ENCODE measurements at regions not wholly inside any gene's neighbourhood (a gene's known extent, or its start where the extent isn't known, plus 50 kb on each side); places are given as distances from the start of the nearest gene placed in this dataset.
"Not testable (repeated sequence)": the region's sequence is repeated elsewhere in the genome, so short reads cannot be mapped to it uniquely, and the experiment has no call there.

- ATAC-seq (no peak), DNase-seq (no peak)
- intact Hi-C loops (cut with micrococcal nuclease): no loop called here
Observed at GRCh38 chr9:25935188-25935587, 256.9 kb upstream of the TUSC1 start.

DNA sequence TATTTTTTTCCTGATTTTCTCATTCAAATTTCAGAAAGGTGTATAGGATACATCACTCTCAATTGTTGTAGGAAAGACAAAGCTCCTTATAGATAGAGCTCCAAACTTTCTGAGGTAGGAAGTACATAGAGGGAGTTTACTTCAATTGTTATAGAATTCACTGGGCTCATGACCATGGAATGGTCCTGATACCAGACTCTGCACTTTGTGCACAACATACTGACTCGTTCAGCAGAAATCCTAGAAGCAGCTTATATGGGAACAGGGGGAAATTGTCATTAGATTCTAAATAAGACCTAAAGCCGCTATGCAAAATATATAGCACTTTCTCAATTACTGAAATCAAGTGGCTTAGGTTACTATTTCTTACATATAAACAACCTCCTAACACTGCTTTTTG is 240.5 kb upstream of the TUSC1 start:
- intact Hi-C loops (cut with micrococcal nuclease): no loop called here
- DNase-seq (no peak), ATAC-seq (no peak)

DNA sequence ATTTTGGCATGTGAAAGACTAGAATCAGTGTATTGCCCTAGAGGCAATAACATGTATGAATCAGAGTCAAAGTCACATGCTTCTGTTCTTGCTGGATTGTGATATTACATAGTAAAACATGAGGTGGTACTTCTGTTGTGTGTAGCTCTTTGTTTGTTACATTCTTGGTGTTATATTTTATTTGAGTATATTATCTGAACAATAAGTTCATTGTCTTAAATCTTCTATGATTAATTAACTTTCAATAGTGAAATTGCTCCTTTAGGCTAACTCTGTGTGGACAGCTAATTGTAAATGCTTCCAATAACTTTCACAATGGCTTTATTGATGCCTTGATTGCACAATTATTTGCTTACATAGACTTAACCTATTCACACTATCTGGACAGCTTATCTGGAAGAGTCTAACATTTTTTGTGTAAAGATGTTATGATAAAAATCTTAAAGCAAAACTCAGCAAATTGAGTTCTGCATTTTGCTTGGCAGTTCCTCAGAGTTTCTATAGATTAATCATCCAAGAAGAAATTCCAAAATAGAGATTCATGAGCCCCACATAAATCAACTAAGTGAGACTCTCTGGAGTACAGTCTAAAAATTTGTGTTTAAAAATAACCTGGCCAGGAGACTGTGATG is 239.6 kb upstream of the TUSC1 start:
- ATAC-seq: no peak
- intact Hi-C loops (cut with micrococcal nuclease): no loop called here
- DNase-seq: no peak

GRCh38 chr9:25913806-25914205 is 235.6 kb upstream of the TUSC1 start:
- intact Hi-C loops (cut with micrococcal nuclease): no loop called here
- DNase-seq (no peak), ATAC-seq (no peak)

GRCh38 chr9:25904701-25905100 is 226.5 kb upstream of the TUSC1 start:
- no peak for DNase-seq
- intact Hi-C loops (cut with micrococcal nuclease): no loop called here
- no peak for ATAC-seq

GRCh38 chr9:25891527-25891926 is 213.3 kb upstream of the TUSC1 start:
- intact Hi-C loops (cut with micrococcal nuclease): no loop called here
- no peak for ATAC-seq
- no peak for DNase-seq

- DNase-seq (no peak), ATAC-seq (no peak)
- intact Hi-C loops (cut with micrococcal nuclease): no loop called here
Observed at GRCh38 chr9:25889661-25890060, 211.4 kb upstream of the TUSC1 start.

DNA sequence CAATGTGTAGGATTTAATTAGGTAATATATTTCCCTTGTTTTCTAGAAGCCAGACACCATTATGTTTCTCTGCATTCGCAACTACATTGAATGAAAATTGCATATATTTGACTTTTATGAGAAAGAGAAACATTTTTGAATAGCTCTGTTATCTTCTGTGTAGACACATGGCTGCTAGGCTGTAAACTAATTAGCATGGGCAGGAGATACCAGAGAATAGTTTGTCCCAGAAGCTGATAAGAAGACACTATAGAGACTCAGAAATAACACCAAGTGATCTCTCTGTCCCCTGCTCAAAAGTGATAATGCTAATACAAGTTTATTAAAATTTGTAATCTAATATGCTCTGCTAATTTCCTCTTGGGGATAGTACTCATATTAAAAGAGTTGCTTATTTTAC is 198.0 kb upstream of the TUSC1 start:
- ATAC-seq (no peak), DNase-seq (no peak)
- intact Hi-C loops (cut with micrococcal nuclease): no loop called here

DNA sequence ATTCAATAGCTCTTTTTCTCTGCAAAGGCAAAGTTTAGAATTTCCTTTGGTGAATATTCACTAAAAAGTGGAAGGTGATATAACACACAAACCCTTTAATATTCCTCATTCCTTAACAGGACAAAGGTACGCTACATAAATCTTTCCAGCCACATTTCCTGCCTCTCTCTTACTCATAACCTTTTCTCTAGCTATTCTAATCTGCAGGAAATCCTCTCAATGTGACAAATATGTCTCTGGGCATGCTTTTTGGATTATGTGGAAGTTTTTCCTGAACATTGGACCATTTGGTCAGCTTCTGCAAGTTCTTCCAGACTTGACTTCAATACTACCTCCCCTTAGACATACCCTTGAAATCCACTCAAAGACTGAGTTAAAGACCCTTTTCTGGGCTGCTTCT is 186.3 kb upstream of the TUSC1 start:
- DNase-seq (no peak), ATAC-seq (no peak)
- intact Hi-C loops (cut with micrococcal nuclease): no loop called here

- no peak for DNase-seq
- intact Hi-C loops (cut with micrococcal nuclease): no loop called here
- ATAC-seq: no peak
Observed at GRCh38 chr9:25861421-25861820, 183.2 kb upstream of the TUSC1 start.

DNA sequence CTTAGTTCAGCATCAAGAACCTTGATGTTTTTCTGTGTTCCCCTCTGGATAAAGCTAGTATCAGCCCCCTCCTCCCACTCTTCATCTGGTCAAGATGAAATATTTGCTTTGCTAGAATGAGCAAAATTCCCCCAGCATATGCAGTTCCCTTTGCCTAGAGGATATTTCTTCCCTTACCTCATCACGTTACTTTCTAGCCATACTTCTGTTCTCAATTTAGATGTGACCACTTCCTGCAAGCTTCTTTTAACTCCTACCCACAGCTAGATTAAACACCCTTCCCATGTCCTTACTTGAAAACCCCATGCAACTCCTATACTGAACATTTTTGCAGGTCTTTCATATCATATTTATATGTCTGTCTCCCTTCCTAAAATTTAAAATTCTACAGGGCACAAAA is 178.9 kb upstream of the TUSC1 start:
- intact Hi-C loops (cut with micrococcal nuclease): loop anchor here (10.0 kb wide), 1 partner anchor 52 kb away; no protein-coding TSS in a partner anchor
- ATAC-seq (no peak), DNase-seq (no peak)

- ATAC-seq: no peak
- DNase-seq: no peak
- intact Hi-C loops (cut with micrococcal nuclease): loop anchor here (10.0 kb wide), 1 partner anchor 46 kb away; no protein-coding TSS in a partner anchor
Observed at GRCh38 chr9:25850803-25851202, 172.6 kb upstream of the TUSC1 start.

- DNase-seq (no peak), ATAC-seq (no peak)
- intact Hi-C loops (cut with micrococcal nuclease): no loop called here
Observed at GRCh38 chr9:25845867-25846266, 167.6 kb upstream of the TUSC1 start.

DNA sequence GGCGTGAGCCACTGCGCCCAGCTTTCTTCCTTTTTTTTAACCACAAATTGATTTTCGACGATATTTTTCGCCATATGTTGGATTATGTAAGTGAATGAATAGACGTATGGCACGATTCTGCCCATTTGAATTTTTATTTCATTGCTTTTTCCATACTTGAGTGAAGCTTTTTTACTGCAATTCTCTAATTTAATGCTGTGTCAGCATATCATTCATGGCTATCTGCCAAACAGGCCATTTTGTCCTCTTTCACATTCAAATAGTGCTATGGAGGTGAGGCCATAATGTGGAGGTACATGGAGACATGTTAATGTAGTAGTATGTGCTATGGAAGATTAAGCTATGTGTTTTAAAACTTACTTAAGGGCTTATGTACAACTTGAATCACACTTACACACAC is 152.1 kb upstream of the TUSC1 start:
- no peak for DNase-seq
- intact Hi-C loops (cut with micrococcal nuclease): no loop called here
- ATAC-seq: no peak

GRCh38 chr9:25827626-25828025 is 149.4 kb upstream of the TUSC1 start:
- intact Hi-C loops (cut with micrococcal nuclease): no loop called here
- DNase-seq: no peak
- ATAC-seq: no peak

- ATAC-seq (no peak), DNase-seq (no peak)
- intact Hi-C loops (cut with micrococcal nuclease): no loop called here
Observed at GRCh38 chr9:25816439-25816838, 138.2 kb upstream of the TUSC1 start.

DNA sequence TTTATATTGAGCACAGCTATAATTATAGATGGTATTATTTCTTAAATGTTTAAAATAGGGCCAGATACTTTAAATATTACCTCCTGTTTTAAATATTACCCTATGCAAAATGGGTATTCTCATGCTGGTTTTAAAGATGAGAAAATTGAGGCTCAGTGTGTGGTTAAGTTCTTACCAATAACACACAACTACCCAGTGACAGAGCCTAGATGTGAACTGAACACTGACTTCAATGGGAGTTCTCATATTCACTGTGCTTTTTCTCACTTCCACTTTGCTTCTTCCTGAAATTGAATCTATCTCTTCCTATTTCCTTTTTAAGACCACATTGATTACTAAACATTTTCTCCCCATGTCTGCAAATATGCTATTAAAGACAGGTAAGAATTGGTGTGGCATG is 135.8 kb upstream of the TUSC1 start:
- no peak for ATAC-seq
- intact Hi-C loops (cut with micrococcal nuclease): no loop called here
- no peak for DNase-seq

GRCh38 chr9:25813478-25813877 is 135.2 kb upstream of the TUSC1 start:
- DNase-seq (no peak), ATAC-seq (no peak)
- intact Hi-C loops (cut with micrococcal nuclease): no loop called here

DNA sequence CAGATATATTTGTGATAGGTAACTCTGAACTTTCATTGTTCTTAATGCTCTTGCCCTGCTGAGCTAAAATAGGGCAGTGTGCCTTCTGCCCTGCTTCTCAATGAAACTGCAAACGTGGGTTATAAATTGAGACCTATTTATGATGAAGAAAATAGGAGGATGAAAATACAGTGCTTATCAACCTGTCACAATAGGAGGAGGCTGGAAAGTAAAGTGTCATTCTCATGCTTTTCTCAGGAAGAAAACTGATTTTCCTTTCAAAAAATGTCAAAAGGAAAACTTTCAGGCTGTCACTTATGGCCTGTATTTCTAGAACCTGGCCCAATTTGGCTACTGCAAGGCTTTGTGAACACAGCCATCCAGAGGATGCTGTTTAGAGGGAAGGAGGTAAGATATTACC is 130.3 kb upstream of the TUSC1 start:
- ATAC-seq (no peak), DNase-seq (no peak)
- intact Hi-C loops (cut with micrococcal nuclease): loop anchor here (10.0 kb wide), 1 partner anchor 46 kb away; no protein-coding TSS in a partner anchor

DNA sequence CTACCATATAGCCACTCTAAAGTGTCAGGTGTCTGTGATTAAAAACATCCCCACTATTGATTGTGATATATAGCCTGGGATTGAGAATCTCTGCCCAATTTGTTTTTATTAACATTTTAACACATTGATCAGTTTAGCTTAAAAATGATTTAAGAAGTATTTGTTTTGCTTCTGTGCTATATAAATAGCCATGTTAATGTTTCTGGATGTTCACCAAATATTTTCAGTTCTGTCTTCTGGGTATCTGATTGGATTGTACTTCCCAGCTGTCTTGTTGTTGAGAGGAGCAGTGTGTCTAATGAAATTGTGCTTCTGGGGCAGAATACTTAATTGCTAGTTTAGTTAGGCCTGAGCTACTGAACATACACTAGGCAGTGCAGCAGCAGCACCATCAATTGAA is 126.6 kb upstream of the TUSC1 start:
- no peak for DNase-seq
- no peak for ATAC-seq
- intact Hi-C loops (cut with micrococcal nuclease): loop anchor here (10.0 kb wide), 1 partner anchor 50 kb away; no protein-coding TSS in a partner anchor

- intact Hi-C loops (cut with micrococcal nuclease): loop anchor here (10.0 kb wide), 1 partner anchor 53 kb away; no protein-coding TSS in a partner anchor
- DNase-seq: not testable (repeated sequence)
Observed at GRCh38 chr9:25801989-25802388, 123.7 kb upstream of the TUSC1 start.

DNA sequence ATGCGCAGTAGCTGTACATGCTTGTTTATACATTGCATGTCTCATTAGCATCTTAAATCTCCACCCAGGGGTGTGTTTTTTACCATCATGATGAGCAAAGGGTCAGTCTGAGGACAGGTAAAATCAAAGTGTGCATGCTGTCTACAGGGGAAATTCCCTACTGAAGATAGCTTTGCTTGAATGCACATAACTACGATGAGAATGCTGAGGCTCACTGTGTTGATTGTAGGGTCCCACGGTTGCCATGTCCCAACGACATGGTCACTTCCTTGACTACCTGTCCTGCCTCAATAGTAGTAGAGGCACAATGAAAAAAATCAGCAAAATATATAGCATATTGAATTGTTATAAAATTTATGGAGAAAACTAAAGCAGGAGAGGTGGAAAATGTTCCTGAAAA is 95.6 kb upstream of the TUSC1 start:
- intact Hi-C loops (cut with micrococcal nuclease): loop anchor here (10.0 kb wide), 1 partner anchor 641 kb away; no protein-coding TSS in a partner anchor
- no peak for DNase-seq
- no peak for ATAC-seq

More at GRCh38 chr9:25801989-25802388, 123.7 kb upstream of the TUSC1 start:
- ATAC-seq: not testable (repeated sequence)
